GM19328 (cell line): ENCODE measurements at regions not wholly inside any gene's neighbourhood (a gene's known extent, or its start where the extent isn't known, plus 50 kb on each side); places are given as distances from the start of the nearest gene placed in this dataset.
"Not testable (repeated sequence)": the region's sequence is repeated elsewhere in the genome, so short reads cannot be mapped to it uniquely, and the experiment has no call there.

Experiments used
- ATAC-seq: cut with Tn5 transposase; IDR thresholded peaks from one replicate; pipeline ENCODE4 v1.9.1; 2021; ENCODE audit warnings: mild to moderate bottlenecking, moderate library complexity; ENCODE audit not compliant: unreplicated experiment

GRCh38 chr11:23429569-23429968, 569.3 kb upstream of the CCDC179 start:
- no peak for ATAC-seq

- ATAC-seq, result no peak
Observed at GRCh38 chr11:23453522-23453921, 593.2 kb upstream of the CCDC179 start.

DNA sequence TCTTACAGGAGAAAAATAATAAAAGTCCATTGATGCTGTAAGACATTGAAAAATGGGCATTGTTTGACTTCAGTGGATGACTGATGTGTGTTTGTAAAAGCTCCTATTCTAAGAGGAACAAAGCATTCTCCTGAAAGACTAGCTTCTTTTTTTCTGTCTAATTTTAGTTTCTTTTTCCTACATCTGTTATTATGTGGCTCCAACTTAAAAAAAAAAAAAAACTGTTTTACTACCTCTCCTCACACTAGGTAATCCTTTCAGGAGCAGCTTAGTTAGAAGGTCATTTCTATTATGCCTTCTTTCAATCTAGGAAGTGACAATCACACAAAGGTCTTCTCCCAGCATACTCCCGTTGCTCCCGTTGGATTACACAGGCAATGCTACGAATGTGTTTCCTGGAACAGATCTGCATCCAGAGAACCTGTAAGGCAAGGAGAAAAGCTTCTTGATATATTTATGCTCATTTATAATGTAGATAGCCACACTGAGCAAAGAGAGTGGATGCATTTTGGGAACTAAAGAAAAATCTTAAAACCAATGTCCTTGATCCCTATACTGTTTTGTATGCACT, 595.1 kb upstream of the CCDC179 start:
- no peak for ATAC-seq

DNA sequence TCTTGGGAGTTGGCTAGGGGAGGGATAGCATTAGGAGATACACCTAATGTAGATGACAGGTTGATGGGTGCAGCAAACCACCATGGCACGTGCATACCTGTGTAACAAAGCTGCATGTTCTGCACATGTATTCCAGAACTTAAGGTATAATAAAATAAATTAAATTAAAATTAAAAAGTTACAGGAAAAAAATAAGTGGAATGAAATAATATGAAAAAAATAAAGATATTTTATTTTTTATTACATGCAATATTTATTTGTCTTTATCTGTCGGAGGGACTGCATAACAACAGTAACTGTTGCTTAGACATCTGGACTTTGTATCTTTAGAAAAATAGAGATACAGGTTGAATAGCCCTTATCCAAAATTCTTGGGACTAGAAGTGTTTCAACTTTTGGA, 597.4 kb upstream of the CCDC179 start:
- no peak for ATAC-seq

DNA sequence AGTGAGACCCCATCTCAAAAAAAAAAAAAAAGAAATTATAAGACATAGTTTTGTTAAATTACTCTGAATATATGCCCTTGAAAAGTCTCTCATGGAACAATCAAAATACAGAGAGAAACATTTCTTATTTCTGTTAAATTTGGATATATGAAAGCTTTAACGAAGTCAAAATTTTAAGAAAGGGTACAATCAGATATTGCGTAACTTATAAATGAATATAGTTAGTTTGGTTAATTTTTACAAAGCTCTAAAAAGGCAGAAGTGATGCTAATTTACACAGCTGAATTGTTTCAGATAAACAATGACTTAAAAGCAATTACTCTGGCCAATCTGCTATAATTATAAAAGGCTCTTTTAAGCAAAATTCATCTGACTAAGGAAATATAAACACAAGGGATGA, 611.6 kb upstream of the CCDC179 start:
- ATAC-seq, result no peak

DNA sequence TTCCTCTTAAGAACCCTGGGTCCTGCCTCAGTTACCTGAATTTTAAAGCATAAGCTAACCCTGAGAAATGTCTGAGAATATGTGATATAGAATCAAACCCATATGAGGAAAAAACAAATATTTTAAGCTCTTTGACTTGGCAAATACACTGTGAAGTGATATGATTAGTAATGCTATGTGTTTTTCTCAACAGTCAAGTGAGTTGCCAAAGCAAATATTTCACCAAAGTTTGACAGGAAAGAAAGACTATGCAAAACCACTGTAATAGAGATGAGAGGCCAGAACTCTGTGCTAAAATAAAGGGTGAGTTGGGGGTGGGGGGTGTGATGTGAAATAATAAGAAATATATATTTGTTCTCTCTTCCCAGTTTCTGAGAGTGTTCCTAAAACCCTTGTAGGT, 613.5 kb upstream of the CCDC179 start:
- ATAC-seq, result no peak

DNA sequence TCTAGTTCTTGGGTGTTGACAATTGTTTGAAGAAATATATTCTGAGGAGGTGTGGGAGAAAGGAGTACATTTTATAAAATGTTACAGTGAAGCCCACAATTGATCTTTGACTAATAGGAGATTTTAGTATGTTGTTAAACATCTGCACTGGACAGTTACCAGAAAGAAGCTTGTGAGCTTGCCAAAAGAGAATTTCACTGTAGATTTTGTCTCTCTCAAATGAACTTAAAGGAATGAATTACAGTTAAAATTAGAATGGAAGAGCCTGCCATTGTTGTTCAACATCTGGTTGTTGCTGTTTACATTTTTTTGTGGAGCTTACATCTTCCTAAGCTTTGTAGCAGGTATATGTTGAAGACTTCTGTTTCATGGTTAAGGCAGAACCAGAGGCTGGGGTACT, 620.5 kb upstream of the CCDC179 start:
- no peak for ATAC-seq

GRCh38 chr11:23484146-23484545, 623.9 kb upstream of the CCDC179 start:
- ATAC-seq, result not testable (repeated sequence)

DNA sequence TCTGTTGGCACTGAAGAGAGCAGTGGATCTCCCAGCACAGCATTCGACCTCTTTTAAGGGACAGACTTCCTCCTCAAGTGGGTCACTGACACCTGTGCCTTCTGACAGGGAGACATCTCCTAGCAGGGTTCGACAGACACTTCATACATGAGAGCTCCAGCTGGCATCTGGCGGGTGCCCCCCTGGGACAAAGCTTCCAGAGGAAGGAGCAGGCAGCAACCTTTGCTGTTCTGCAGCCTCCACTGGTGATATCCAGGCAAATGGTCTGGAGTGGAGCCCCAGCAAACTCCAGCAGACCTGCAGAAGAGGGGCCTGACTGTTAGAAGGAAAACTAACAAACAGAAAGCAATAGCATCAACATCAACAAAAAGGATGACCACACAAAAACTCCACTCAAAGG, 624.3 kb upstream of the CCDC179 start:
- ATAC-seq, result not testable (repeated sequence)

DNA sequence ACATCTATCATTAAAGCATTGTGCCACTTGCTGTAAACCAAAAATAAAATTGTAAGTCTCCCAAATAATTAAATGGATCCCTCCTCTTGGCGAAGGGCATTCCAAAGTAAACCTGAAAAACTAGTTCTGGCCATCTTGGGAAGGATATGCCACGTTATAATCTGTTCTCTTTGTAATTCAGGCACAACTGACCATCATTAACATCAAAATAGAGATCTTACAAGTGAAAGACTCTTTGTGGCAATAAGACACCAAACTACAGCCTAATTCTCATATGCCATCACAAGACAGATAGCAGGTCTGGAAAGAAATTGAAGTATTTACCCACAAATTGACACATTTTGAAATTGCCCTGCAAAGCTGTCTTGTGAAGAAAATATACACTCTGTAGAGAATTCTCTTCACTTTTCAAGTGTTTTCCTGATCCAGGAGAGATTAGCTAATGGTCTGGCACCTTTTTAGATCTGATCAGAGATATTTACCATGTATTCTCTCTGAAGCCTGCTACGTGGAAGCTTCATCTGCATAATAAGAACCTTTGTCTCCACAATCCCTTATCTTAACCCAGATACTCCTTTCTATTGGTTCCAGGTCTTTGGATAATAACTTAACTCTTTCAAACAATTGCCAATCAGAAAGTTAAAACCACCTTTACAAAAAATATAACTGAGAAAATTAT, 630.4 kb upstream of the CCDC179 start:
- no peak for ATAC-seq

DNA sequence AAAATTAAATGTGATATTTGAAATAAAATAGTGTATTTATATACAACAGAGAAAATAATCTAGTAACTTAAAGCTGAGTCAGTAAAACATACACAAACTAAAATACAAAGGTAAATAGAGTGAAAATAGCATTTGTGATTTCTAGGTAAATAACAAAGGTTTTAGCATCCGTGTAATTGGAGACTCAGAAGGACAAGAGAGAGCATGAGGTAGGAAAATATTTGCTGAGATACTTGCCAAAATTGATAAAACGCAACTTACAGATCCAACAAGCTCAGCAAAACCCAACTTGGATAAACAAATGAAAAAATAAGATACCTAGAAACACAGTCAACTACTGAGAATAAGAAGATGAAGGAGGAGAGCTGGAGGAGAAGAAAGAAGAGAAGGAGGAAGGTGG, 634.7 kb upstream of the CCDC179 start:
- no peak for ATAC-seq

- ATAC-seq, result no peak
Observed at GRCh38 chr11:23496340-23496739, 636.1 kb upstream of the CCDC179 start.

DNA sequence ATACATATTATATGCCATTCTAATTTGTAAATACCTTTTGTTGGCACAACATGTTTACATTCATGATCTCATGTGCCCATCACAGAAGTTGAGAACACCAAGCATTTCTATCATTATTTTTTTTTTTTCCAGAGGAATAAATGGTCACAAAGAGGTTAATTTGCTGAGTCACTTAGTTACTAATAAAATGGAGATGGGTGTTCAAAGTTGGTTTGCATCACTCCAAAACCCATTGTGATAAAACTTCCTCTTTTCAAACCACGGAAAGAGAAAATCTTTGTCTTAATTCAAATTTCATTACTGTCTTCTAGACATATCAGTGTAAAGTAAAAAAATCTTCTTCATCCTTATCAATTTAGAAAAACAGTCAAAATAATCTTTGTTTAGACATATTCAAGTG, 636.8 kb upstream of the CCDC179 start:
- ATAC-seq, result no peak

GRCh38 chr11:23502389-23502788, 642.1 kb upstream of the CCDC179 start:
- ATAC-seq, result no peak

DNA sequence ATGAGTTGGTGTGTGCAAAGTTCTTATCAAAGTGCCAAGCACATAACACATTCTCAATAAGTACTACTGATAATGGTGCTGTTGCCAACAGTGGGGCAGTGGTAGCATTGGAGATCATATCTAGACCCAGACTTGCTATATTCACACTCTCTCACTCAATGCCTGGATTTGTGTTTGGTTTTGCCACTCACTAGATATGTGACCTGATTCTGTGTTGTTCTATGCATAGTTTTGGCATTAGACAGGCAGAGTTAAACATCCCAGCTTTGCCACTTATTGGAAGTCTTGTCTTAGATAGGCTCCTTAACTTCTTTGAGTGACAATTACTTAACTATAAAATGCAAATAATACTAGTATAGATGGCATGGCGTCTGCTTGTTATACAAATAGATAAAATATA, 642.6 kb upstream of the CCDC179 start:
- ATAC-seq, result no peak

DNA sequence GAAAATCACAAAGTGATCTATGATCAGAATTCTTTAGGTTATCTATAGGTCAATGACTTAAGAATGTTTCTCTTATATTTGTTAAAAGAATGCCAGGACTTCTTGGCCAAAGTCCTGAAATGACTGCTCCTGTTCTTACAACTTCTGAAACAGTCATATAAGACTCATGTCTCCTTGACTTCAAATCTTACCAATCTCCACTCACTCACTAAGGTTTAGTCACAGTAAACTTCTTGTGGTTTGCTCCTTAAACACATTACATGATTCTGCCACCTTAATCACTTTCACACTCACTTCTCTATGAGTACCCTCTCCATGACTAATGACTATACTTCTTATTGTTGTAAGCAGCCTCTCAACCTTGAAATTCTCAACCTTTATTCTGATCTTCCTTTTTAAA, 648.7 kb upstream of the CCDC179 start:
- no peak for ATAC-seq

GRCh38 chr11:23509821-23510220, 649.5 kb upstream of the CCDC179 start:
- no peak for ATAC-seq

DNA sequence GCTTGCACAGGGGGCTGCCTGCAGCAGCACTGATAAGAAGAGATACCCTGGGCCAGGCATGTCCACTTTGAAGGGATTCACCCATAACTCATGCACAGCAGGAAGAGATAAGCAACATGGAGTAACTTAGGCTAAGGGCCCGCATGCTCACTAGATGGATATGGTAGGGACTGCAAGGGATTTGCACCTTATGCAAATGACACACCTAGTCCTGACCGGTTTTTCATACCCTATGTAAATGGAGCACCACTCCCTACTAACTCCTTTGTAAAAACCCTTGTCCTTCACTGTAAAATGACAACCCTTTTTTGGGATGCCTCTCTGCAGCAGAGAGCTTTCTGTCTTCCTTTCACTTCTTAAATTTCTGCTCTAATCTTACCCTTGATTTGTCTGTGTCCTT, 658.9 kb upstream of the CCDC179 start:
- no peak for ATAC-seq

DNA sequence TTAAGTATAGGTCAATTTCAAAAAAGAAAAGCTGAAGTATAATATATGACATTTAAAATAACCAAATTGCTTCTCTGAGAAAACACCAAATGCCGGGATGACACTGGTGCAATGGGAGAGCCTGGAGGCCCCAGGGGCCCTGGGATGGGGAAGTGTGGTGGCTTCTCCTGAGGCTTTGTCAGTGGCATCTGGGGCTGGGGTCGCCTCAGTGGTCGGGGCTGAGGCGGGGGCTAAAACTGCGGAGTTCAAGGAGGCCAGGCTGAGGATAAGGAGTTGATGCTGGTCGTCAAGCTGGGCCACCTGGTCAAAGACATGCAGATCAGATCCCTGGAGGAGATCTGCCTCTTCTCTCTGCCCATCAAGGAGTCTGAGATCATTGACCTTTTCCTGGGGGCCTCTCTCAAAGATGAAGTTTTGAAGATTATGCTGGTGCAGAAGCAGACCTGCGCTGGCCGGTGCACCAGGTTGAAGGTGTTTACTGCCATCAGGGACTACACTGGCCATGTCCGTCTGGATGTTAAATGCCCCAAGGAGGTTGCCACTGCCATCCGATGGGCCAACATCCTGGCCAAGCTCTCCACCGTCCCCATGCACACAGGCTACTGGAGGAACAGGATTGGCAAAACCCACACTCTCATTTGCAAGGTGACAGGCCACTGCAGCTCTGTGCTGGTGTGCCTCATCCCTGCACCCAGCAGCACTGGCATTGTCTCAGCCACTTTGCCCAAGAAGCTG, 660.1 kb upstream of the CCDC179 start:
- no peak for ATAC-seq

DNA sequence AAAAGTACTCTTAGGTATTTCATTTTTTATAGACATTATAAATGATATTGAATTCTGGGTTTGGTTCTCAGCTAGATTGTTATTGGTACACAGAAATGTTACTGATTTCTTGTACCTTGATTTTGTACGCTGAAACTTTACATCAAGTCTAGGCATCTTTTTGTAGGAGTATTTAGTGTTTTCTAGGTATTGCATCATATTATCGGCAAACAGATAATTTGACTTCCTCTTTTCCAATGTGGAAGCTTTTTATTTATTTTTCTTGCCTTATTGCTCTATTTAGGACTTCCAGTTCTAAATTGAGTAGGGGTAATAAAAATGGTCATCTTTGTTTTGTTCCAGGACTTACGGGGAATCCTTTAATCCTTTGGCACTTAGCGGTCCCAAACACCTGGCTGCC, 676.6 kb upstream of the CCDC179 start:
- no peak for ATAC-seq

DNA sequence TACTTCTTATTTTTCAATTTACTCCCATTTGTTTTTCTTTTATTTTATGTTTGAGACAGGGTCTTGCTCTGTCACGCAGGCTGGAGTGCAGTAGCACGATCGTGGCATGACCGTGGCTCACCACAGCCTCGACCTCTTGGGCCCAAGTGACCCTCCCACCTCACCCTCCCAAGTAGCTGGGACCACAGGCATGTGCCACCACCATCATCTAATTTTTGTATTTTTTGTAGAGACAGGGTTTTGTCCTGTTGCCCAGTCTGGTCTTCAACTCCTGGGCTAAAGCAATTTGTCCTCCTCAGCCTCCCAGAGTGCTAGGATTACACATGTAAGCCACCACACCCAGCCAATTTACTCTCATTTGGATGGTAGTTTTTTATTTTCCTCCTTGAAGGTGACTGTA, 679.3 kb upstream of the CCDC179 start:
- ATAC-seq, result no peak

GRCh38 chr11:23540101-23540561, 679.9 kb upstream of the CCDC179 start:
- peak; percentile 92 for ATAC-seq
